ENCODE measurements at regions not wholly inside any gene's neighbourhood (a gene's known extent, or its start where the extent isn't known, plus 50 kb on each side); places are given as distances from the start of the nearest gene placed in this dataset.
A peak's percentile ranks its signal among the peaks of the same experiment; 100 is the strongest.
"Not testable (repeated sequence)": the region's sequence is repeated elsewhere in the genome, so short reads cannot be mapped to it uniquely, and the experiment has no call there.

DNA sequence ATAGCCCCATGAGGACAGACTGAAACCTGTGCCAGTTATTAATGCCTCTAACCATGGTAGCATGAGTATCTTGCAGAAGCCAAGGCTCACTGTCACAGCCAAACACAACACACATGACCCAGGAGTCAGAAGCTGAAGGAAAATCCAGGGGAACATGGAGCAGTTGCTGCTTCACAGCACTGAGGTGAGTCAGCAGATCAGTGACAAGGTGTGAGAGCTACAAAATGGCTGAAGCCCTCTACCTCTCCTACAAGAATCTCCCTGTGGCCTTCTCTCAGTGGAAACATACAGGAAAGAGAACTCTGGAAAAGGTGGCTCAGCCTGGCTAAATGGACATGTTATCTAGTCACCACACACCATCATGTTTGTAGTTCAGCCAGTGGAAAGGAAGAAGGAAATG lies 93.5 kb downstream of the NAB1 start:
- no peak for DNase-seq

- no peak for DNase-seq
Observed at GRCh38 chr2:190744041-190744440, 95.2 kb downstream of the NAB1 start.

DNA sequence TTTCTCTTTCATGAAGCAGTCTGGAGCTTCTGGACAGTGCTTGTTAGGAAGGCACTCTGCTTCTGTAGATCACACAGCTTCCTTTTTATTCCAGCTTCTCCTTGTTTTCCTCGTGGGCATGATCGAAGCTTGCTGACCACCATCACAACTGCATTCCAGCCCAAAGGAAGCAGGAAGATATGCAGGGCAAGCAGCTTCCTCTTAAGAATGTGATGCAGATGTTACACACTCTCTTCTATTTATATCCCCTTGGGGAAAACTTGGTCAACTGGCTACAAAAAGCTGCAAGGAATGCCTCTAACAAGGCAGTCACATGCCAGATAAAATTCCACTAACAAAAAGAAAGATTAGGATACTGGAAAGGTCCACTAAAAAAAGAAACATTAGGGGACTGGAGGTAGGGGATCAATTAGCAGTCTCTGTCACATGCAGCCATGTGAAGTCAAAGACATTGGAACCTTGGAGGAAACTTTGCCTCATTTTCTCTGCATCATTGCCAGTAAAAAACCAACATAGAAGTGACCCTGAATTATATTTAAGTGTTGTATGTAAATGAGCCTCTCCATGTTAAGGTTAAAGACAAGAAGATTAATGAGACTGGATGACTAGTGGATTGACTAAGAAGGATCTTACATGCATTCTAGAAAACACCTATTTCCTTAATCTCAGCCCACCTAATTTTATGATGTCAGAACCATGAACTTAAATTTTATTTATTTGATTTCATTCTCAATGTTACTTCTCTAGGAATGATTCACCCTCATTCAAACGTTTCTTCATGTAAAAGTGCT lies 98.3 kb downstream of the NAB1 start:
- DNase-seq, result no peak

GRCh38 chr2:190748966-190749365 lies 100.1 kb downstream of the NAB1 start:
- no peak for DNase-seq

DNA sequence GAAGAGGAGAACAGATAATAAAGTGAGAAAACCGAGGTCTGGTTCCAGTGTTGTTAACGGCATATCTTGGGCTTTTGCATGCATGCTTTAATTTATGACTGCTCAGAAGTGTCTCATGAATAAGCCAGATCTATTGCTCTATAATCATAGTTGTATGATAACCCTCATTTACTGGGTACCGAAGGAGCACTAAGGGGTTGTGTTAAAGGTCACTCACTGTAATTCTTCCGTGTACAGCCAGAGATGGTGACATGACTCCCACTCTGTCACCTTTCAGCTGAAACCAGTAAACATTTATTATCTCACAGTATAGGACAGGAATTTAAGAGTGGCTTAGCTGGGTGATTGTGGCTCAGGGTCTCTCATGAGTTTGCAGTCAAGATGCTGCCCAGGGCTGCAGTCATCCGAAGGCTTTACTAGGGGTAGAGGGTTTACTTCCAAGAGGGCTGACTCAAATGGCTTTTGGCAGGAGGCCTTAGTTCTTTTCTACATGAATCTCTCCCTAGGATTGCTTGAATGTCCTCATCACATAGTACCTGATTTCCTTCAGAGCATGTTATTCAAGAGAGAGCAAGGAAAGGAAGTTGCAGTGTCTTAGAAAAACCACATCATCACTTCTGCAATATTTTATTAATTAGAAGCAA lies 107.0 kb downstream of the NAB1 start:
- DNase-seq, result no peak

DNA sequence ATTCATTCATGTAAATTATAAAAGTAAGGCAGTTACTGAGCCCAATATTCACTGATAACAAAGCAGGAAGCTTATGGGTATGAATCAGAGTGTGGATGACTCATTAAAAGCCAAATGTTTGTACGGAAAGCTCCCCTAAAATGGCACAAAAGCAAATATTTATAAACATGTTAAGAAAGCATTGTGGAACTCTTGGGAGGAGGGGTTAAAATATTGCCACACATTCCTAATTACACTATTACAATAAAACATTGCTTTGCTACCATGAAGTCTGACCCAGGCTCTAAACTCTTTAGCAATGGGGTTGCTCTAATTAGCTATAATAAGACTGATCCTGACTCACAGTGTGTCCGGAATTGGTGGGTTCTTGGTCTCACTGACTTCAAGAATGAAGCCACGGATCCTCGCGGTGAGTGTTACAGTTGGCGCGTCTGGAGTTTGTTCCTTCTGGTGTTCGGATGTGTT lies 110.9 kb downstream of the NAB1 start:
- no peak for DNase-seq

DNA sequence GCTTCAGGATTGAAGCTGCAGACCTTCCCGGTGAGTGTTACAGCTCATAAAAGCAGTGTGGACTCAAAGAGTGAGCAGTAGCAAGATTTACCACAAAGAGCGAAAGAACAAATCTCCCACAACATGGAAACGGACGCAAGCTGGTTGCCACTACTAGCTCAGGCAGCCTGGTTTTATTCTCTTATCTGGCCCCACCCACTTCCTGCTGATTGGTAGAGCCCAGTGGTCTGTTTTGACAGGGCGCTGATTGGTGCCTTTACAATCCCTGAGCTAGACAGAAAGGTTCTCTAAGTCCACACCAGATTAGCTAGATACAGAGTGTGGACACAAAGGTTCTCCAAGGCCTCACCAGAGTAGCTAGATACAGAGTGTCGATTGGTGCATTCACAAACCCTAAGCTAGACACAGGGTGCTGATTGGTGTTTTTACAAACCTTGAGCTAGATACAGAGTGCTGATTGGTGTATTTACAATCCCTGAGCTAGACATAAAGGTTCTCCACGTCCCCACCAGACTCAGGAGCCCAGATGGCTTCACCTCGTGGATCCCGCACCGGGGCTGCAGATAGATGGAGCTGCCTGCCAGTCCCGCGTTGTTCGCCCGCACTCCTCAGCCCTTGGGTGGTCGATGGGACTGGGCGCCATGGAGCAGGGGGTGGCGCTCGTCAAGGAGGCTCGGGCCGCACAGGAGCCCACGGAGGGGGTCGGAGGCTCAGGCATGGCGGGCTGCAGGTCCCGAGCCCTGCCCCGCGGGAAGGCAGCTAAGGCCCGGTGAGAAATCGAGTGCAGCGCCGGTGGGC lies 111.7 kb downstream of the NAB1 start:
- DNase-seq, result not testable (repeated sequence)

GRCh38 chr2:190761216-190761615 lies 112.3 kb downstream of the NAB1 start:
- DNase-seq, result not testable (repeated sequence)

- no peak for DNase-seq
Observed at GRCh38 chr2:190762566-190762965, 113.7 kb downstream of the NAB1 start.

- no peak for DNase-seq
Observed at GRCh38 chr2:190763100-190763499, 114.2 kb downstream of the NAB1 start.

DNA sequence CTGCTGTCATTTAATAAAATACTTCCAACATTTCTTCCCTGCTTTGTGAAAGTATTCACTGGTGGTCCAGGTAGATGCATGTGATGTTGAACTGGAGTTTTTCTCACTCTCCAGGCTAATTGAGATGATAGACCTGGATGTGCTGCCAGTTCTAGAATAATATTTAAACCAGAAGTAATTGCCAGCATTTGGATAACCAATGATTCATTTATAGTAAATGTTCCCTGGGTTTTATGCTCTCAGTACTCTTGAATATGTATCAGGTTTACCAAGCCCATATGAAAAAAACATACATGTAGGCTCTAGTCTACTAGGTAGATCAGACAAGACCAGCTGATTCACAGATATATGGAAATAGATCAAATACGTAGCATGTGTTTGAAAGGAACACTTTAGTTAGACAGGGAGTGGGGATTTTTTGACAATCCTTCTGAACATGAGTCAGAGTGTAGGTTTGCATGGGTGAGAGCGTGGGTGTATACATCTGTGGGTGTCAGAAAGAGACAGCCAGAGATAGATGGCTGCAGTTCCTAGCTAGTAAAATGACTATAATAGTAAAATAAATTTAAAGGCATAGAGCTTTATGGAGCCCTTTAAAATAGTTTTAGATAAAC lies 115.1 kb downstream of the NAB1 start:
- DNase-seq, result no peak

- DNase-seq, result no peak
Observed at GRCh38 chr2:190765386-190766173, 115.0 kb upstream of the GLS start.

DNA sequence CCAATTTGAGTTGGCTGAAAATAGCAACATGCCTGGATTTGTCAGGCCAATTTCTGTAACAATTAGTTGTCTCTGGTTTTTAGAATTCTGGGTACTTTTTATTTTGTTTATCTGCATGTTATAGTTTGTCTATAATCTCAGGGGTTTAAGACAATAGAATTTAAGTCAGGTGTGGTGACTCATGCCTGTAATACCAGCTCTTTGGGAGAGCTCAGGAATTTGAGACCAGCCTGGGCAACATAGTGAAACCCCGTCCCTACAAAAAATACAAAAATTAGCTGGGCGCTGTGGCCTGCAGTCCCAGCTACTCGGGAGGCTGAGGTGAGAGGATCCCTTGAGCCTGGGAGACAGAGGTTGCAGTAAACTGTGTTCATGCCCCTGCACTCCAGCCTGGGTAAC lies 114.4 kb upstream of the GLS start:
- DNase-seq, result no peak

DNA sequence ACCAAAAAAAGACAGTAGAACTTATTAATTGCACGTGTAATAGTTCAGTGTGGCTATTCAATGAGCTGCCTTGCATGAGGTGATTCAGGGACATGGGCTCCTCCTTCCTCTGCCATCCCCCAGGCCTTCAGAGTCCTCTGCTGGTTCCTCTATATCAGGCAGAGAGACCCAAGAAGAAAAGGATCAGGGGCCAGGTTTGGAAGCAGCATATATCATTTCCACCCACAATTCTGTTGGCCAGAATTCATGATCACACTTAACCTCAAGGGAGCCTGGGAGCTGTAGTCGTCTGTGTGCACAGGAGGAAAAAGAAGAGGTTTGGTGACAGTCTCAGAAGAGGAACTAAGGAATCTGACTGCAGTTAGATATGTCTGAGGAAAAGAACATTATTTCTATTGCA lies 114.0 kb upstream of the GLS start:
- DNase-seq, result no peak

DNA sequence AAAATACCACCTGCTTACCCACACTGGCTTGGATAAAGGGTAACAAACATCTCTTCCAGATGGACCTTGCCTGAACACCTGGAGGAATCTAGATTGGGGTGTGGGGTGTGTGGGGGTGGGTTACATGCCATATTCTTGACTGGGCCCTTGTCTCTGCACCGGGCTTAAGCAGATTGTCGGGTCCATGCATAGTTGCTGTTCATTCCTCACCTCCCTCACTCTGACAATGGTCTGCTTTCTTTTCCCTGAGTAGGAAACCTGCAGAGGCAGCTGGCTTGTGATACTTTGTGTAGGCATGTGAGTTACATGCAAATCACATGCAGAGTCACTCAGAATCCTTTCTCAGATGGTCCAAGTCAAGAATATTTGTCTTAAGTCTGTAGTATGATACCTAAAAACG lies 112.8 kb upstream of the GLS start:
- DNase-seq, result no peak

DNA sequence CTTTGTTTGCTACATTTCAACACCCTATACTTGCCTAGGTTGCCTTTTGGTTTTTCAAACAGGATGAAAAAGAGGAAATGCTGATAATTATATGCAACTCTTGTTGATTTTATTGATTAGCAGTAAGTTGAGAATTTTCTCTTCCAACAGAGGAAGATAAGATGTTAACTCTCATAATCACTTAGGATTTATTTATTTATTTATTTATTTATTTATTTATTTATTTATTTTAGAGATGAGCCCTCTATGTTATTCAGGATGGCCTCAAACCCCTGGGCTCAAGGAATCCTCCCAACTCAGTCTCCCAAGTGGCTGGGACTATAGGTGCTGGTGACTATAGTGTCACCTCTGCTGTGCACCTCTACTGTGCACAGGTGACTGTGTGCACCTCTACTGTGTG lies 111.4 kb upstream of the GLS start:
- DNase-seq, result no peak

DNA sequence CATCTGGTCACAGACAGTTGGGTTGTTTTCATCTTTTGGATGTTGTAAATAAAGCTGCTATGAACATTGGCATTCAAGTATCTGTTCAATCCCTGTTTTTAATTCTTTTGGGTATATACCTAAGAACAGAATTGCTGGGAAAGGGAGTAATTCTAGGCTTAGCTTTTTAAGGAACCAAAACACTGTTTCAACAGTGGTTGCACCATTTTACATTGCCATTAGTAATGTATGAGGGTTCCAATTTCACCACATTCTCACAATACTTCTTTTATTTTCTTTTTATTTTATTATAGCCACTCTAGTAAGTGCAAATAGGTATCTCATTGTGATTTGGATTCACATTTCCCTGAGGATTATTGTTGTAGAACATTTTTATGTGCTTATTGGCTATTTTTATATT lies 108.9 kb upstream of the GLS start:
- no peak for DNase-seq

GRCh38 chr2:190780594-190780993 lies 100.0 kb upstream of the GLS start:
- no peak for DNase-seq

DNA sequence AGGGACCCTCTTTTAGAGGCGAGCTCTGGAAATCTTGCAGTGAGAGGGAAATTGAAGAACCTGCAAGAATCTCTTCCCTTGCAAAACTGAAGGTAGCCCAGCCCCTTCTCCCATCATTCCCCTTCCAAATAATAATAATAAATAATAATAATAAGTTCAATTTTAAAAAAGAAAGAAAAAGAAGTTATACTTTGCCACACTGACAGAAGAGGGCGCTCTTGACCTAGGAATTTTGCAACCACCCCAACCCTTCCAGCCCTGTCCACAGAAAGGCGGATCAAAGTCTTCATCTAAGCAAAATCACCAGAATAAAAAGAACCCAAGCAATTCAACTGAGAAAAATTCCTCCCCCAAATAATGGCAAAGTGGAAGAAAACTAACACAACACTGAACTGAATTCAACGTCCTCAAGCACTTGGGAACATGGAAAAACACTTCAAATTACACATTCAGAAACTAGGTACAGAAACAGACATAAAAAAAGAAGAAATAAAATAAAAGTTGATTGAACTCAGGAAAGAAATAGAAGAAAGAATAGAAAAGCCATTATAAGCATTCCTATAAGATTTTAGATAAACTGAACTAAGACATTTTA lies 98.9 kb upstream of the GLS start:
- peak; percentile 48 for DNase-seq

DNA sequence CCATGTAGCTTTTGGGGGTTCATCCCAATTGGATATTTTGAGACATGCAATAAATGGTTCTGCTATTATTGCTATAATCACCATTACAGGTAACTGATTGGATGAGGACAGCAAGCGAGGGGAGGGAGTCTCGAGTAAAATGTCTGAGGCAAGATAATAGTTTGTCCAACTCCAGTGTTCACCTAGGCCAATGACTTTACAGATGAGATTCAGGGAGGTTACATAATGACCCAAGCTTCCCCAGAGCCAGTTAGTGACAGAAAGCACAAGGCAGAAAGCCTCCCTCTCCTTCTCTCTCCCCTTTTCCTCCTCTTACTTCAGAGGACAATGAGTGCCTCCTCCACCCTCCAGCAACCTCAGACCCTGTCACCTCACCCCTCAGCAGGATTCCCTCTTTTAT lies 98.4 kb upstream of the GLS start:
- no peak for DNase-seq

Measured in muscle of arm (tissue), 1 donor.